ENCODE measurements at regions not wholly inside any gene's neighbourhood (a gene's known extent, or its start where the extent isn't known, plus 50 kb on each side); places are given as distances from the start of the nearest gene placed in this dataset.

GRCh38 chr5:98144116-98144515 is 629.3 kb upstream of the RGMB start:
- H3K9ac ChIP-seq (ENCODE audit: low read depth, low read length): no peak overlapping the region
- no peaks in the 10 kb centered on the region for H3K27me3 ChIP-seq (ENCODE audit: control insufficient read depth, insufficient read depth, low read length)
- no peak overlapping the region for H3K4me3 ChIP-seq (ENCODE audit: low read length)
- H3K9me3 ChIP-seq (replicated peaks; ENCODE audit: low read length): no peaks in the 10 kb centered on the region
- no peaks in the 10 kb centered on the region for H3K36me3 ChIP-seq (ENCODE audit: insufficient read depth, low read length)
- H3K4me1 ChIP-seq (ENCODE audit: control insufficient read depth, insufficient read depth, low read length): no peaks in the 10 kb centered on the region
- no peak overlapping the region for H3K4me2 ChIP-seq (ENCODE audit: low read length)

GRCh38 chr5:98144710-98145109 is 628.8 kb upstream of the RGMB start:
- no peaks in the 10 kb centered on the region for H3K36me3 ChIP-seq (ENCODE audit: insufficient read depth, low read length)

GRCh38 chr5:98157368-98157767 is 616.1 kb upstream of the RGMB start:
- no peak overlapping the region for H3K4me2 ChIP-seq (ENCODE audit: low read length)
- no peaks in the 10 kb centered on the region for H3K27me3 ChIP-seq (ENCODE audit: control insufficient read depth, insufficient read depth, low read length)

More at GRCh38 chr5:98144710-98145109, 628.8 kb upstream of the RGMB start:
- H3K4me2 ChIP-seq (ENCODE audit: low read length): no peak overlapping the region
- H3K9me3 ChIP-seq (replicated peaks; ENCODE audit: low read length): no peaks in the 10 kb centered on the region
- H3K9ac ChIP-seq (ENCODE audit: low read depth, low read length): no peak overlapping the region
- H3K27me3 ChIP-seq (ENCODE audit: control insufficient read depth, insufficient read depth, low read length): no peaks in the 10 kb centered on the region
- H3K4me3 ChIP-seq (ENCODE audit: low read length): no peak overlapping the region
- H3K4me1 ChIP-seq (ENCODE audit: control insufficient read depth, insufficient read depth, low read length): no peaks in the 10 kb centered on the region

GRCh38 chr5:98158440-98158839 is 615.0 kb upstream of the RGMB start:
- H3K4me1 ChIP-seq (ENCODE audit: control insufficient read depth, insufficient read depth, low read length): no peaks in the 10 kb centered on the region
- H3K36me3 ChIP-seq (ENCODE audit: insufficient read depth, low read length): no peaks in the 10 kb centered on the region
- H3K9me3 ChIP-seq (replicated peaks; ENCODE audit: low read length): no peaks in the 10 kb centered on the region
- no peak overlapping the region for H3K9ac ChIP-seq (ENCODE audit: low read depth, low read length)
- no peak overlapping the region for H3K4me2 ChIP-seq (ENCODE audit: low read length)
- H3K4me3 ChIP-seq (ENCODE audit: low read length): no peak overlapping the region
- no peaks in the 10 kb centered on the region for H3K27me3 ChIP-seq (ENCODE audit: control insufficient read depth, insufficient read depth, low read length)

More at GRCh38 chr5:98157368-98157767, 616.1 kb upstream of the RGMB start:
- H3K9ac ChIP-seq (ENCODE audit: low read depth, low read length): no peak overlapping the region
- H3K4me1 ChIP-seq (ENCODE audit: control insufficient read depth, insufficient read depth, low read length): no peaks in the 10 kb centered on the region
- no peaks in the 10 kb centered on the region for H3K36me3 ChIP-seq (ENCODE audit: insufficient read depth, low read length)
- H3K4me3 ChIP-seq (ENCODE audit: low read length): no peak overlapping the region
- H3K9me3 ChIP-seq (replicated peaks; ENCODE audit: low read length): no peaks in the 10 kb centered on the region

- Histone ChIP-seq H3K4me2 (ENCODE audit: low read length) (no peak overlapping the region), H3K27me3 (ENCODE audit: control insufficient read depth, insufficient read depth, low read length) (no peaks in the 10 kb centered on the region), H3K4me3 (ENCODE audit: low read length) (no peak overlapping the region), H3K9ac (ENCODE audit: low read depth, low read length) (no peak overlapping the region), H3K36me3 (ENCODE audit: insufficient read depth, low read length) (no peaks in the 10 kb centered on the region), H3K4me1 (ENCODE audit: control insufficient read depth, insufficient read depth, low read length) (no peaks in the 10 kb centered on the region), H3K9me3 (replicated peaks; ENCODE audit: low read length) (no peaks in the 10 kb centered on the region)
Measured at GRCh38 chr5:98163796-98164493, 609.5 kb upstream of the RGMB start.

- H3K9ac ChIP-seq (ENCODE audit: low read depth, low read length): no peak overlapping the region
- no peaks in the 10 kb centered on the region for H3K27me3 ChIP-seq (ENCODE audit: control insufficient read depth, insufficient read depth, low read length)
- H3K36me3 ChIP-seq (ENCODE audit: insufficient read depth, low read length): no peaks in the 10 kb centered on the region
- peaks cover 5% of the 10 kb centered on the region for H3K4me1 ChIP-seq (ENCODE audit: control insufficient read depth, insufficient read depth, low read length)
- no peak overlapping the region for H3K4me2 ChIP-seq (ENCODE audit: low read length)
- H3K9me3 ChIP-seq (replicated peaks; ENCODE audit: low read length): no peaks in the 10 kb centered on the region
- H3K4me3 ChIP-seq (ENCODE audit: low read length): no peak overlapping the region
Measured at GRCh38 chr5:98168871-98169270, 604.6 kb upstream of the RGMB start.

- Histone ChIP-seq H3K36me3 (ENCODE audit: insufficient read depth, low read length) (no peaks in the 10 kb centered on the region), H3K4me3 (ENCODE audit: low read length) (no peak overlapping the region), H3K27me3 (ENCODE audit: control insufficient read depth, insufficient read depth, low read length) (no peaks in the 10 kb centered on the region), H3K4me1 (ENCODE audit: control insufficient read depth, insufficient read depth, low read length) (peaks cover 6% of the 10 kb centered on the region), H3K9me3 (replicated peaks; ENCODE audit: low read length) (no peaks in the 10 kb centered on the region), H3K4me2 (ENCODE audit: low read length) (no peak overlapping the region), H3K9ac (ENCODE audit: low read depth, low read length) (no peak overlapping the region)
Measured at GRCh38 chr5:98170994-98171393, 602.5 kb upstream of the RGMB start.

GRCh38 chr5:98173334-98173733 is 600.1 kb upstream of the RGMB start:
- Histone ChIP-seq H3K4me1 (ENCODE audit: control insufficient read depth, insufficient read depth, low read length) (peaks cover 6% of the 10 kb centered on the region), H3K9me3 (replicated peaks; ENCODE audit: low read length) (no peaks in the 10 kb centered on the region), H3K27me3 (ENCODE audit: control insufficient read depth, insufficient read depth, low read length) (no peaks in the 10 kb centered on the region), H3K36me3 (ENCODE audit: insufficient read depth, low read length) (no peaks in the 10 kb centered on the region), H3K4me3 (ENCODE audit: low read length) (no peak overlapping the region), H3K4me2 (ENCODE audit: low read length) (no peak overlapping the region), H3K9ac (ENCODE audit: low read depth, low read length) (no peak overlapping the region)

GRCh38 chr5:98175474-98175873 is 598.0 kb upstream of the RGMB start:
- Histone ChIP-seq H3K4me1 (ENCODE audit: control insufficient read depth, insufficient read depth, low read length) (peaks cover 6% of the 10 kb centered on the region), H3K4me3 (ENCODE audit: low read length) (no peak overlapping the region), H3K9ac (ENCODE audit: low read depth, low read length) (no peak overlapping the region), H3K27me3 (ENCODE audit: control insufficient read depth, insufficient read depth, low read length) (no peaks in the 10 kb centered on the region), H3K9me3 (replicated peaks; ENCODE audit: low read length) (no peaks in the 10 kb centered on the region), H3K36me3 (ENCODE audit: insufficient read depth, low read length) (no peaks in the 10 kb centered on the region), H3K4me2 (ENCODE audit: low read length) (no peak overlapping the region)

GRCh38 chr5:98179791-98180755 is 593.4 kb upstream of the RGMB start:
- H3K9ac ChIP-seq (ENCODE audit: low read depth, low read length): no peak overlapping the region
- no peaks in the 10 kb centered on the region for H3K27me3 ChIP-seq (ENCODE audit: control insufficient read depth, insufficient read depth, low read length)
- H3K4me3 ChIP-seq (ENCODE audit: low read length): no peak overlapping the region
- no peaks in the 10 kb centered on the region for H3K36me3 ChIP-seq (ENCODE audit: insufficient read depth, low read length)
- H3K4me2 ChIP-seq (ENCODE audit: low read length): no peak overlapping the region
- no peaks in the 10 kb centered on the region for H3K9me3 ChIP-seq (replicated peaks; ENCODE audit: low read length)
- H3K4me1 ChIP-seq (ENCODE audit: control insufficient read depth, insufficient read depth, low read length): no peaks in the 10 kb centered on the region

GRCh38 chr5:98186128-98186527 is 587.3 kb upstream of the RGMB start:
- Histone ChIP-seq H3K36me3 (ENCODE audit: insufficient read depth, low read length) (no peaks in the 10 kb centered on the region), H3K4me1 (ENCODE audit: control insufficient read depth, insufficient read depth, low read length) (peaks cover 10% of the 10 kb centered on the region), H3K4me3 (ENCODE audit: low read length) (no peak overlapping the region), H3K9me3 (replicated peaks; ENCODE audit: low read length) (no peaks in the 10 kb centered on the region), H3K4me2 (ENCODE audit: low read length) (no peak overlapping the region), H3K27me3 (ENCODE audit: control insufficient read depth, insufficient read depth, low read length) (no peaks in the 10 kb centered on the region), H3K9ac (ENCODE audit: low read depth, low read length) (no peak overlapping the region)
